Endothelial cell of umbilical vein (primary cell): ENCODE measurements at regions not wholly inside any gene's neighbourhood (a gene's known extent, or its start where the extent isn't known, plus 50 kb on each side); places are given as distances from the start of the nearest gene placed in this dataset.

Experiments
- BruUV-seq: library from RNA; stranded (reverse); fragments of 400-500 nt; replicated peaks from 2 replicates; lab custom pipeline; 2021; lab: Mats Ljungman, UMichigan
- CTCF ChIA-PET: fragments of 300-600, 350-600 bp; sonication (Branson Sonifier 250); formaldehyde crosslinking; loops from one replicate; lab custom pipeline; 2021; ENCODE audit warnings: antibody characterized with exemption, inconsistent platforms; lab: Charles Lee
- POLR2A ChIA-PET: fragments of 300-600, 350-600 bp; sonication (Branson Sonifier 250); formaldehyde crosslinking; loops from one replicate; lab custom pipeline; 2021; ENCODE audit warnings: antibody characterized with exemption, inconsistent platforms; lab: Charles Lee
- DNase-seq: peaks from one replicate; pipeline ENCODE4 v3.0.0-alpha.2; 2011; ENCODE audit warnings: low read depth, low spot score
- FAIRE-seq: peaks from 2 replicates; lab custom pipeline; 2011; peaks lifted over from hg19 to GRCh38; lab: Jason Lieb, UNC
- H2AFZ ChIP-seq: 2 replicates; pipeline ENCODE4 v1.6.0; 2012; ENCODE audit warnings: low read depth, low read length, control low read depth, inconsistent platforms
- H3K27ac ChIP-seq: 2 replicates; pipeline ENCODE4 v1.5.1; 2011; ENCODE audit warnings: low read depth, mild to moderate bottlenecking, control low read depth, low read length, moderate library complexity; ENCODE audit not compliant: insufficient read depth
- H3K27me3 ChIP-seq, 2 experiments: 2 replicates each; pipeline versions ENCODE4 v1.6.0 to v1.6.1; 2011; ENCODE audit warnings: low read length in 2 of 2, mixed read lengths in 1 of 2; ENCODE audit not compliant: control insufficient read depth in 2 of 2, insufficient read depth in 2 of 2
- H3K36me3 ChIP-seq, 2 experiments: 2 replicates in 1 of 2; 3 replicates in 1 of 2; pipeline ENCODE4 v1.5.1; 2011; ENCODE audit warnings: low read length in 2 of 2, mild to moderate bottlenecking in 1 of 2, moderate library complexity in 1 of 2; ENCODE audit not compliant: control insufficient read depth in 2 of 2, insufficient read depth in 2 of 2; ENCODE audit errors: extremely low read depth in 1 of 2
- H3K4me1 ChIP-seq: 3 replicates; pipeline ENCODE4 v1.5.1; 2011; ENCODE audit warnings: mild to moderate bottlenecking, low read length; ENCODE audit not compliant: control insufficient read depth, insufficient read depth; ENCODE audit errors: extremely low read depth
- H3K4me2 ChIP-seq: 2 replicates; pipeline ENCODE4 v1.6.1; 2011; ENCODE audit warnings: low read length, control low read depth, mixed read lengths; ENCODE audit not compliant: insufficient read depth
- H3K4me3 ChIP-seq, 3 experiments: fragments of 200-600 bp in 1 of 3; sonication (generic), shearing (Covaris generic) in 1 of 3; replicated peaks in 1 of 3; 2 replicates each; pipeline ENCODE4 v1.5.1; 2011 to 2016; ENCODE audit warnings: control low read depth in 3 of 3, low read length in 3 of 3, mild to moderate bottlenecking in 2 of 3, inconsistent platforms in 1 of 3, low read depth in 1 of 3, moderate library complexity in 1 of 3; ENCODE audit not compliant: insufficient read depth in 1 of 3
- H3K79me2 ChIP-seq: 2 replicates; pipeline ENCODE4 v1.6.0; 2012; ENCODE audit warnings: low read length, inconsistent platforms; ENCODE audit not compliant: control insufficient read depth, insufficient read depth
- H3K9ac ChIP-seq: replicated peaks from 2 replicates; pipeline ENCODE3; 2011; ENCODE audit warnings: low read length, control low read depth; ENCODE audit not compliant: insufficient read depth; ENCODE audit errors: extremely low read depth
- H3K9me1 ChIP-seq: replicated peaks from 3 replicates; pipeline ENCODE4 v1.6.0; 2011; ENCODE audit warnings: mild to moderate bottlenecking, low read length; ENCODE audit not compliant: control insufficient read depth, insufficient read depth; ENCODE audit errors: extremely low read depth
- H3K9me3 ChIP-seq: replicated peaks from 2 replicates; pipeline ENCODE4 v1.5.1; 2012; ENCODE audit warnings: low read length, inconsistent platforms; ENCODE audit not compliant: control insufficient read depth, insufficient read depth
- H4K20me1 ChIP-seq: replicated peaks from 2 replicates; pipeline ENCODE3; 2011; ENCODE audit warnings: mild to moderate bottlenecking, low read length; ENCODE audit not compliant: control insufficient read depth, insufficient read depth; ENCODE audit errors: extremely low read depth
- EZH2 ChIP-seq: IDR thresholded peaks from 2 replicates; pipeline ENCODE4 v1.6.1; 2012; ENCODE audit warnings: borderline replicate concordance, low read depth, mild to moderate bottlenecking, moderate library complexity, low read length, inconsistent platforms; ENCODE audit not compliant: severe bottlenecking
- FOS ChIP-seq: IDR thresholded peaks from 2 replicates; pipeline ENCODE4 v1.6.1; 2011; ENCODE audit warnings: mild to moderate bottlenecking, low read length, moderate library complexity, borderline replicate concordance; ENCODE audit not compliant: insufficient read depth
- GATA2 ChIP-seq: IDR thresholded peaks from 2 replicates; pipeline ENCODE4 v1.7.0; 2011; ENCODE audit warnings: low read depth, mild to moderate bottlenecking, moderate library complexity, mixed read lengths, low read length; ENCODE audit not compliant: insufficient read length, insufficient read depth
- JUN ChIP-seq: IDR thresholded peaks from 2 replicates; pipeline ENCODE4 v1.6.1; 2011; ENCODE audit warnings: borderline replicate concordance, low read depth; ENCODE audit not compliant: insufficient read length, insufficient read depth
- MYC ChIP-seq: IDR thresholded peaks from one replicate; pipeline ENCODE4 v1.6.1; 2011; ENCODE audit warnings: mild to moderate bottlenecking, low read depth, low read length
- POLR2A ChIP-seq: IDR thresholded peaks from 2 replicates; pipeline ENCODE4 v1.6.1; 2012; ENCODE audit warnings: low read depth, mild to moderate bottlenecking, control low read depth, low read length
- POLR2AphosphoS5 ChIP-seq: IDR thresholded peaks from 2 replicates; pipeline ENCODE4 v1.6.1; 2012; ENCODE audit warnings: low read depth, mild to moderate bottlenecking, control low read depth, low read length, moderate library complexity; ENCODE audit not compliant: insufficient read depth
- dilution Hi-C: fragments of 300-500 bp; cut with MboI; formaldehyde crosslinking; loops from one replicate; pipeline ENCODE4 v1.15.0; 2019; ENCODE audit warnings: low sequenced_read_pairs; ENCODE audit not compliant: extremely low pct_ligation_motif_present
- intact Hi-C: fragments of 100-400 bp; cut with micrococcal nuclease; formaldehyde crosslinking; loops from one replicate; pipeline ENCODE4 v1.10.0; 2022
- TF ChIP-seq, protein P1 (sequence below): IDR thresholded peaks from 2 replicates; pipeline ENCODE4 v1.6.1; 2011; ENCODE audit not compliant: insufficient read depth, insufficient read length
- TF ChIP-seq, protein P2 (sequence below), 2 donors: IDR thresholded peaks; 1 replicate in 1 of 2; 2 replicates in 1 of 2; pipeline ENCODE4 v1.5.1; 2011; ENCODE audit warnings: low read length in 2 of 2, mild to moderate bottlenecking in 2 of 2, moderate library complexity in 2 of 2, control low read depth in 1 of 2, inconsistent platforms in 1 of 2, low read depth in 1 of 2; ENCODE audit not compliant: insufficient read depth in 1 of 2; ENCODE audit errors: extremely low read depth in 1 of 2

DNA sequence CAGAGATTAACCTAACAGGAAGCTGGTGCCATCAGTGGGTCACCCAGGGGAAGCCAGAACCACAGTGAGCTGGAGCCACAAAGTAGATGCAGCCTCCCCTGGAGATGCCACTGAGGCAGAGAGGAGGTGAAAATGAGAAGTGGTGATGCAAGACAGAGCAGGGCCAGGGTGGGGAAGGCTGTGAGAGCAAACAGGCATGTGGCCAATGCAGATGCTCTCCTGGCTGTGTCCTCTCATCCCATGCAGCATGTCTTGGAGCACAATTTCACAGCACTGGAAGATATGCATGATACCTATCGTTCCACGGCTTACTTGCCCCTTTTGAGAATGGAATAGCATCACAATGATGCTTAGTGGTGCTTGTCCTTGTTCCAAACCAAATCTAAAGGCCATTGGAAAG lies 126.3 kb downstream of the ABHD5 start:
- H3K27ac ChIP-seq = no peak overlapping the region
- no peaks in the 10 kb centered on the region for H3K9me1 ChIP-seq
- intact Hi-C loops = no loop called here
- H3K9me3 ChIP-seq = no peaks in the 10 kb centered on the region
- ChIA-PET POLR2A (no interaction called here), CTCF (no interaction called here)
- H3K79me2 ChIP-seq = no peaks in the 10 kb centered on the region
- H3K36me3 ChIP-seq = no peaks in the 10 kb centered on the region
- no peaks in the 10 kb centered on the region for H3K4me1 ChIP-seq
- DNase-seq (no peak), FAIRE-seq (no peak)
- H3K27me3 ChIP-seq = peaks cover 1 to 2% of the 10 kb centered on the region in 2 experiments
- H2AFZ ChIP-seq = no peak overlapping the region
- H3K4me3 ChIP-seq = no peak overlapping the region
- TF ChIP-seq MYC (no peak), POLR2AphosphoS5 (no peak), FOS (no peak), POLR2A (no peak), GATA2 (no peak), JUN (no peak), EZH2 (no peak)
- TF ChIP-seq, protein P1, sequence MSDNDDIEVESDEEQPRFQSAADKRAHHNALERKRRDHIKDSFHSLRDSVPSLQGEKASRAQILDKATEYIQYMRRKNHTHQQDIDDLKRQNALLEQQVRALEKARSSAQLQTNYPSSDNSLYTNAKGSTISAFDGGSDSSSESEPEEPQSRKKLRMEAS = no peak
- TF ChIP-seq, protein P2, sequence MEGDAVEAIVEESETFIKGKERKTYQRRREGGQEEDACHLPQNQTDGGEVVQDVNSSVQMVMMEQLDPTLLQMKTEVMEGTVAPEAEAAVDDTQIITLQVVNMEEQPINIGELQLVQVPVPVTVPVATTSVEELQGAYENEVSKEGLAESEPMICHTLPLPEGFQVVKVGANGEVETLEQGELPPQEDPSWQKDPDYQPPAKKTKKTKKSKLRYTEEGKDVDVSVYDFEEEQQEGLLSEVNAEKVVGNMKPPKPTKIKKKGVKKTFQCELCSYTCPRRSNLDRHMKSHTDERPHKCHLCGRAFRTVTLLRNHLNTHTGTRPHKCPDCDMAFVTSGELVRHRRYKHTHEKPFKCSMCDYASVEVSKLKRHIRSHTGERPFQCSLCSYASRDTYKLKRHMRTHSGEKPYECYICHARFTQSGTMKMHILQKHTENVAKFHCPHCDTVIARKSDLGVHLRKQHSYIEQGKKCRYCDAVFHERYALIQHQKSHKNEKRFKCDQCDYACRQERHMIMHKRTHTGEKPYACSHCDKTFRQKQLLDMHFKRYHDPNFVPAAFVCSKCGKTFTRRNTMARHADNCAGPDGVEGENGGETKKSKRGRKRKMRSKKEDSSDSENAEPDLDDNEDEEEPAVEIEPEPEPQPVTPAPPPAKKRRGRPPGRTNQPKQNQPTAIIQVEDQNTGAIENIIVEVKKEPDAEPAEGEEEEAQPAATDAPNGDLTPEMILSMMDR (IDR thresholded peaks at IDR 0.05; ENCODE audit: extremely low read depth in 1 of 2, insufficient read depth in 1 of 2, low read depth in 1 of 2, low read length in 2 of 2) = no peak
- no peak overlapping the region for H3K4me2 ChIP-seq
- no TSS peak for BruUV-seq
- H4K20me1 ChIP-seq = no peaks in the 10 kb centered on the region
- H3K9ac ChIP-seq = no peak overlapping the region
- dilution Hi-C loops = no loop called here
